Tongue (tissue), 1 donor: ENCODE measurements at regions not wholly inside any gene's neighbourhood (a gene's known extent, or its start where the extent isn't known, plus 50 kb on each side); places are given as distances from the start of the nearest gene placed in this dataset.

Source experiments
- DNase-seq: peaks from one replicate; pipeline ENCODE4 v3.0.0-alpha.2; 2015

DNA sequence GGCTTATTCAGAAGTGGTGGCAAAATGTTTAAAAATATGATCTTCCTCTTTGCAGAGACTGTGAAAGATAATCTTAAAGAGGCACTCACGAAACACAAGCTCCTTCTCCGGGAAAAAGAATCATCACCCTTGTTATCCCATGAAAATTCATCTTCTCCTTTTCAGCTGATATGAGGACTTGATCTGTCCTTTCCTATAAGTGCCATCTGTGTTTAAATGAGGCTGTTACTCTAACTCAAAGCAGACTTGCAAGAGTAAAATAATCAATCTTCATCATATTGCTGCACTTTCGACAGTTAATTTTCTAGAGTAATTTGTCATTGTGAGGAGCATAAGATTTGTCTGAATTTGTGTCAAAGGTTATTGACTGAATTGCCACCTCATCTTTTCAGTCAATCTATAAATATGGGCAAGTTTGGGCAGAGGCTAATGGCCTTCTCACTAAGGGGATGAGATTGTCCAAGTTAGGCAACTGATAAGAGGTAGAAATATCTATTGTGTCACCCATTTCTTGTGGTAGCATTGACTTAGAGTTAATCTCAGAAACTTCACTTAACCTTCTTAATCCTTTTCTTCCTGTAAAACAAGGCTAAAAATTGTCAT lies 452.9 kb downstream of the GRXCR1 start:
- DNase-seq = no peak

GRCh38 chr4:43348591-43348990 lies 456.1 kb downstream of the GRXCR1 start:
- no peak for DNase-seq

GRCh38 chr4:43351970-43352806 lies 459.7 kb downstream of the GRXCR1 start:
- no peak for DNase-seq

DNA sequence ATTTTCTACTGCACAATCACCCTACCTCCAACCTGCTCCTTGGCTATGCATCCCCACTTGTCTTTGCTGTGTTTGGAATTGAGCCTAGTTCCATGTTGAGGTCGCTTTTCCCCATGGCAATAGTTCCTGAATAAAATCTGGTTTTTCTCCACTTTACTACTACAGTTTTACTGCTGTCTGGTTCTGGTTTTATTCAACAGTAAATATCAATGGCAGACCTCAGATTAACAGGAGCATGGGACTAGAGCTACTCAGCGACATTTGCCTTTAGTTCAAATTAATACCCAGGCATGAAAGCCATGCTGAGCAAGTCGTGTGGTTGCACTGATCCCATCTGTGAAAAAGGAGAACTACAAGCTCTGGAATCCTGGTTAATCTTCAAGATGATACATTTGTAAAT lies 460.3 kb downstream of the GRXCR1 start:
- DNase-seq = no peak

- DNase-seq = no peak
Measured at GRCh38 chr4:43353552-43353951, 461.0 kb downstream of the GRXCR1 start.

DNA sequence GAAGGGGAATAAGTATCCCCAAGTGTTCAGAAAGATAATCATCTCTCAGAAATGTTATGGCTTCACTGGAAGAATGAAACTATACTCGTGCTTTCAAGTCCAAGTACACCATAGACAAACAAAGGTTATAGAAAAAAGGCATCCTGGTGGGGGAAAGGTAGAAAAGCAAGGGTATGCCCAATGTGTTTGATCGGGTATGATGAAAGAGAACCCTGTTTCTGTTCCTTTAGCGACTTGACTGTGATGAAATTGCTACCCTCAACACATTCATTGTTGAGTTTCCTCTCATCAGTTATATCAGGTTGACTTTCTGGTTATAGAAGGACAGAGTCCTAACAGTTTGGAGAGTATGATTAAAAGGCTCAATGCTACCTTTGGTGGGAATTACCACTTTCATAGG lies 464.3 kb downstream of the GRXCR1 start:
- DNase-seq = no peak

DNA sequence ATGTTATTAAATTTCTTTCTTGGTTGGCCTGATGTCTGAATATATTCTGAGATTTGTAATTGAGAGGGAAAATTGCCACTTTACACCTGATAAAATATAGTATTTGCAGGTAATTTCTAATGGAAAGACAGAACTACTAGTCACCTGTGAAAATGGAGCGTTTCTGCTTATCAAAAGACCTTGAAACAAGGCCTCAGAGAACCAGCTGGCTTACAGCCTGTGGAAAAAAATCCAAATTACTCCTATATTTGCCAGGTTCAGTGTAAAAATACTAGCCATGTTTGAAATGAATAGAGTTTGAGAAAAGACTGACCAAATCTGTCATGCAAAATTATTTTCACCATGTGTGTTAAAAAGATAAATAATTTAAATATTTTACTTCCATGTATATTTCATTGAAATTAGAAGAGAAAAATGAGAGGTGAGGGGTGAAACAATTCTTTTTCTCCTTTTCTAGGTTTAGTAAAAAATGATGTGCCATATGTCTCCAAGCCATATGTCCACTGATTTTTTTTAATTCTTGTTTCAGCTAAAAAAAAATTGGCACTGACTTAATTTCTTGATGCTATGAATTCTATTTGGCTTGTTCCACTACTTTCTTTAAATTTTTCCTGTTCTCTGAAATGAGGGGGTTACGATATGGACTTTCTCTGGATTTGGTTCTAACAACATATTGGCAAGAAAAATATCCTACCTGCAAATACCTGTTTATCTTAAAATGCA lies 464.9 kb downstream of the GRXCR1 start:
- DNase-seq = no peak

DNA sequence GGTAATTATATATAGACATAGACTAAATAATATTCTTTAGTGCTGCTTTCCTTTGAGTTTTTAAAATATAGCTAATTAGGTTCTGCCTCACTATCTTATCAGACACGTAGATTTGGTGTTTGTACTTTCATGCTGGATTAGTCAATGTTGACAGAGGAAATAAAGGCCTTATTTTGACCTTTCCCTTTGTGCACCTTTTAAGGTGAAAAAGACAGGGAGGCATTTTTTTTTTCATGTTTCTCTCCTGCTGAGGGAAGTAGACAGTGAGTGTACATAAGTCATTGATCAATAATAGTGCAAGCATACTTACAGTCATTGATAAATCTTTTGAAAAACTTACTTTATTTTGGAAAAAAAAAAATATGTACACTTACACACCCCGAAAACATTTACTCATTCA lies 467.8 kb downstream of the GRXCR1 start:
- DNase-seq = no peak

GRCh38 chr4:43362875-43363636 lies 470.5 kb downstream of the GRXCR1 start:
- DNase-seq = no peak

- no peak for DNase-seq
Measured at GRCh38 chr4:43369036-43369594, 476.6 kb downstream of the GRXCR1 start.

DNA sequence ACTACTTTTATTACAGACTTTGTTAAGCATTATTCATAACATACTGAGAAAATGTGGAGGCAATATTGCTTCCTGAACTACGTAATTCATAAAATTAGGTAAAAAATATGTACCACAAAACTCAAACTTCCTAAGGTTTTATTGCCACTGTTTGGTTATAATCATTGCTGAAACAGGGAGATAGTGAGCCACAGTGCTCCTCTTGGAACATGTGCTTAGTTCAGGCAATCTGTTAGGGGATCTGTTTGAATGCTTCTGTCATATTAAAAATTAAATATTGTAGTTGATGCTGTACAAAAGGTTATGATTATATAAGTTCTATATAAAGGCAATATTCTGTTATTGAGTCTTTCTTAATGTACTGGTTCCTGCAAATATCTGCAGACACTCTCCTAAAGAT lies 480.7 kb downstream of the GRXCR1 start:
- DNase-seq = no peak

GRCh38 chr4:43374216-43374751 lies 481.8 kb downstream of the GRXCR1 start:
- no peak for DNase-seq

GRCh38 chr4:43379016-43379415 lies 486.5 kb downstream of the GRXCR1 start:
- DNase-seq = no peak

DNA sequence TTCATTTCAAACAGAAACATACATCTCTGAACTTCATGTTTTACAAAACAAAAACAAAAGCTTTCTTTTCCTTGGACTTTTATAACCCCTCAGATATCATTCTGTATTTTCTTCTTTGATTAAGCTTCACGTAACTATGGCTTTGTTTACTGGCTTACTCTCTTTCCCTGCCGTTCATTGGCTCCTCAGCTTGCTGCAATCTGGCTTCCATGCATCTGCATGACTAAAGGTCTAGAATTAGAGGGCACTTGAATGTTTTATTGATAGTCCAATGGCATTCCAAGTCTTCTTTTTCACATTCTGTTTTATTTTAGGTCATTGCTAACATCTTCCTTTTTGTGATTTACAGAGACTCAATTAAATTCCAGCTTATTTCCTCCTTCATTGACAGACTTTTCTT lies 487.6 kb downstream of the GRXCR1 start:
- no peak for DNase-seq

DNA sequence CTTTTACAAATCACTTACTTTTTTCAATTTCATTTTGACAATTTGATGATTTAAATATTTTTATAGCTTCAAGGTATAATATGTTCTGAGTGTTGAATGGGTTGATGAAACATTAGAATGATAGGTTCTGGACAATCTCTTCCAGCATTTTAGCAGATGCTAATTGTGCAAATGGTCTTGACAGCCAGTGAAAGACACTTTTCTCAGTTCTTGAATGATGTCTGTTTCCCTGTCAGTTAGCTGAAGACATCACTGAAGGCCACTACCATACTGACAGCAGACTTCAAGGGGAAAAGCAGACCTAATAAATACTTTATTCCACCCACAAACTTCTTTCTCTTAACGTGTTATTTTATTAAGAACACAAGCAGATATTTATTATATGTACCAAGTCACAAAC lies 498.6 kb downstream of the GRXCR1 start:
- DNase-seq = no peak

DNA sequence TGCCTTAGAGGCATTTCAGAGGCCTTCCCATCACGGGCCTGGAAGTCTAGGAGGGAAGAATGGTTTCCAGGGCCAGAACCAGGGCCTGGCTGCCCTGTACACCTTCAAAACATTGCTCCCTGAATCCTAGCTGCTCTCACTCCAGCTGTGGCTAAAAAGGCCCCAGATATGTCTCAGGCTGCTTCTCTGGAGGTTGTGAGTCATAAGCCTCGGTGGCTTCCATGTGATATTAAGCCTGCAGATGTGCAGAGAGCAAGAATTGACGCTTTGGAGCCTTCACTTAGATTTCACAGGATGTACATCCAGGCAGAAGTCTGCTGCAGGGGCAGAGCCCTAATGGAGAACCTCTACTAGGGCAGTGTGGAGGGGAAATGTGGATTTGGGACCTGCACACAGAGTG lies 502.5 kb downstream of the GRXCR1 start:
- DNase-seq = no peak

GRCh38 chr4:43399726-43400125 lies 507.2 kb downstream of the GRXCR1 start:
- no peak for DNase-seq

GRCh38 chr4:43402393-43402792 lies 509.9 kb downstream of the GRXCR1 start:
- DNase-seq = no peak

GRCh38 chr4:43410636-43411035 lies 518.1 kb downstream of the GRXCR1 start:
- DNase-seq = no peak

GRCh38 chr4:43411226-43411625 lies 518.7 kb downstream of the GRXCR1 start:
- no peak for DNase-seq

DNA sequence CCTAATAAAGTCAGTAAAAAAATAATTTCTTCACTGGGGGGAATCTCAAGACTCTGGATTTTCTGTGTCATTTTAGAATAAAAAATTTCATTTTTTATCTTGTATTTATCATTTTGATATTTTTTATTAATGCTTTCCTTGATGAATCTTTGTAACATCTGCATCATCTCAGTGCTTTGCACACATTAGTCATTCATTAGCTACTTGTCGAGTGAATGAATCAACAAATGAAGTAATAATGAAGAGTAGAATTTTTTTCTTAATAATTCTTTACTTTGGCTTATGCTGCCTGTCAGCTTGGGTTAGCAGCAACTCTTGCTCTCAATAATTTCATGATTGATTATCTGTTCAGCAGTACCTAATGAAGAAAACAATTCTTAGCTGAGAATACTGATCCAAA lies 530.8 kb downstream of the GRXCR1 start:
- no peak for DNase-seq

DNA sequence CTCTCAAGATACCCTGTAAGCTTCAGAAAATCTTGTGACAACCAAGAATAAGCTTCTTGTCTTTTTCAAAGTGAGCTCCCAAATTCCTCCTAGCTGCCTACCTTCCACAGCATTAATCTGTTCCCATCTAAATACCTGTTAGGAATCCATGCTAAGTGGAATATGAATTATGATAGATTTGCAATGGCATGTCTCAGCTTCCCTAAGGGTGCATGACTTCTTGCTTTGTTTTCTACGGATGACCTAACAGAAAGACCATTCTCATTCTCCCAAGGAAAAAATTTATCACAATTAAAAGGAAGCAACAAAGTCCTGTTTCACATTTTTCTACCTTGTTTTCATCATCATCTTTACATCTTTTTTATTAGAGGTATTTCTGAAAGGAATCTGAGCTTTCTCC lies 532.7 kb downstream of the GRXCR1 start:
- no peak for DNase-seq
